Right atrium auricular region (tissue), 2 donors: ENCODE measurements at regions not wholly inside any gene's neighbourhood (a gene's known extent, or its start where the extent isn't known, plus 50 kb on each side); places are given as distances from the start of the nearest gene placed in this dataset.
"Not testable (repeated sequence)": the region's sequence is repeated elsewhere in the genome, so short reads cannot be mapped to it uniquely, and the experiment has no call there.

Experiments used
- DNase-seq: peaks from one replicate; pipeline ENCODE4 v3.0.0-alpha.2; 2019; ENCODE audit warnings: low spot score
- H3K27ac ChIP-seq, 2 donors: fragments of 200-600 bp; sonication (generic); 1 replicate in 1 of 2; 2 replicates in 1 of 2; pipeline ENCODE4 v1.5.1; 2016 to 2019
- H3K27me3 ChIP-seq, 2 donors: fragments of 200-600 bp; sonication (generic); one replicate each; pipeline versions ENCODE4 v1.5.1 to v1.6.0; 2017 to 2019
- H3K36me3 ChIP-seq: fragments of 200-600 bp; sonication (generic); one replicate; pipeline ENCODE4 v1.5.1; 2016
- H3K4me1 ChIP-seq, 2 donors: fragments of 200-600 bp; sonication (generic); one replicate each; pipeline versions ENCODE4 v1.5.1 to v1.6.0; 2017 to 2019
- H3K4me3 ChIP-seq, 2 donors: fragments of 200-600 bp; sonication (generic); 1 replicate in 1 of 2; 2 replicates in 1 of 2; pipeline ENCODE4 v1.5.1; 2017 to 2019; ENCODE audit warnings: mild to moderate bottlenecking in 1 of 2, moderate library complexity in 1 of 2
- H3K9me3 ChIP-seq, 2 donors: fragments of 200-600 bp; sonication (generic); one replicate each; pipeline ENCODE4 v1.5.1; 2019
- TF ChIP-seq, protein P1 (sequence below), 2 donors: fragments of 200-600 bp; sonication (generic); IDR thresholded peaks; one replicate each; pipeline ENCODE4 v1.5.1; 2019; ENCODE audit warnings: antibody characterized with exemption in 2 of 2

DNA sequence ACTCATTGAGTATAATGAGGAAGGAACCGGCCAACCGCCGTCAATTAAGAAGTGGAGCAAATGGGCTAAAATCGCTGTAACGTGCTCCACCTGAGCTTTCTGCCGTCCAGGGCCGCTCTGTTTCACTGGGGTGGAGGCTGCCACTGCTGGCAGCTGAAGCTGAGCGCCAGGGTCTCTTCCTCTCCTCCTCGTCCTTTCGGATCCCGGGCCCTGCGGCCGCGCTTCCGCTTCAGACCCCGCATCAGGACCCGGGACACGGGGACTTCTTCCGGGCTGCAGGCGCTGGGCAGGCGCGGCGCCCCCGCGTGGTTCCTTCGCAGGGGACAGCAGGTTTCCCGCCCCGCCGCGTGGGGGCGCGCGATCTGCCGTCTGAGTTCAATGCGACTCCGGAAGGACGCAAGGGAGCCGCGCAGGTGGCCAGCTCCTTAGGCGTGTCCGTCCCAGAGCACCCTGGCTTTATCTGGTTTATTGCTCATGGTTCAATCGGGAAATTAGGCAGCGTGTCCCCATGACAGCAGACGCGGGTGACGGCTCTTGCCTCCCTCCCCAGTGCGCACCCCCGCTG is 519.8 kb downstream of the TRIML1 start:
- H3K4me1 ChIP-seq: no peaks in the 10 kb centered on the region
- no peaks in the 10 kb centered on the region for H3K36me3 ChIP-seq
- H3K4me3 ChIP-seq: no peak overlapping the region
- no peak for DNase-seq
- no peaks in the 10 kb centered on the region for H3K27me3 ChIP-seq
- TF ChIP-seq, protein P1, sequence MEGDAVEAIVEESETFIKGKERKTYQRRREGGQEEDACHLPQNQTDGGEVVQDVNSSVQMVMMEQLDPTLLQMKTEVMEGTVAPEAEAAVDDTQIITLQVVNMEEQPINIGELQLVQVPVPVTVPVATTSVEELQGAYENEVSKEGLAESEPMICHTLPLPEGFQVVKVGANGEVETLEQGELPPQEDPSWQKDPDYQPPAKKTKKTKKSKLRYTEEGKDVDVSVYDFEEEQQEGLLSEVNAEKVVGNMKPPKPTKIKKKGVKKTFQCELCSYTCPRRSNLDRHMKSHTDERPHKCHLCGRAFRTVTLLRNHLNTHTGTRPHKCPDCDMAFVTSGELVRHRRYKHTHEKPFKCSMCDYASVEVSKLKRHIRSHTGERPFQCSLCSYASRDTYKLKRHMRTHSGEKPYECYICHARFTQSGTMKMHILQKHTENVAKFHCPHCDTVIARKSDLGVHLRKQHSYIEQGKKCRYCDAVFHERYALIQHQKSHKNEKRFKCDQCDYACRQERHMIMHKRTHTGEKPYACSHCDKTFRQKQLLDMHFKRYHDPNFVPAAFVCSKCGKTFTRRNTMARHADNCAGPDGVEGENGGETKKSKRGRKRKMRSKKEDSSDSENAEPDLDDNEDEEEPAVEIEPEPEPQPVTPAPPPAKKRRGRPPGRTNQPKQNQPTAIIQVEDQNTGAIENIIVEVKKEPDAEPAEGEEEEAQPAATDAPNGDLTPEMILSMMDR (IDR thresholded peaks at IDR 0.05): no peak
- no peak overlapping the region for H3K27ac ChIP-seq
- no peaks in the 10 kb centered on the region for H3K9me3 ChIP-seq

DNA sequence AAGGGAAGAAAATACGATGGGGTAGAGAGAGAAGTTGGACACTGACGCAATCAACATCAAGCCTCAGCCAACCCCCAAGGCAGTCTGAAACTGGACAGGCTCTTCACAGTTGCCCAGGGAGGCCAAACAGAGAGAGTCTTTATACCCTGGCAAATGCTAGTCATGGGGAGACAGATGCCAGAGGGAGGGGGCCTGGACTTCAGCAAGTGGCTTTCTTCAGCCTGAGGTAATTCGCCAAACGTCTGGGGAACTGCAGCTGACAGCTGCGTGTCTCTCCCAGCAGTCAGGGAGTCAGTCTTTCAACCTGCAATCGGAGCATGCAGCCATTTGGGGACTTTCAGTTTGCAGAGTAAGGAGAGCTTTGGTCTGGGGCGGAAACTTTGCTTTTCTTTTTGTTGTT is 521.6 kb downstream of the TRIML1 start:
- Histone ChIP-seq H3K4me3 (no peak overlapping the region), H3K27me3 (no peaks in the 10 kb centered on the region), H3K36me3 (no peaks in the 10 kb centered on the region), H3K4me1 (no peaks in the 10 kb centered on the region), H3K27ac (no peak overlapping the region), H3K9me3 (no peaks in the 10 kb centered on the region)
- TF ChIP-seq, protein P1 (IDR thresholded peaks at IDR 0.05): no peak
- DNase-seq: no peak

DNA sequence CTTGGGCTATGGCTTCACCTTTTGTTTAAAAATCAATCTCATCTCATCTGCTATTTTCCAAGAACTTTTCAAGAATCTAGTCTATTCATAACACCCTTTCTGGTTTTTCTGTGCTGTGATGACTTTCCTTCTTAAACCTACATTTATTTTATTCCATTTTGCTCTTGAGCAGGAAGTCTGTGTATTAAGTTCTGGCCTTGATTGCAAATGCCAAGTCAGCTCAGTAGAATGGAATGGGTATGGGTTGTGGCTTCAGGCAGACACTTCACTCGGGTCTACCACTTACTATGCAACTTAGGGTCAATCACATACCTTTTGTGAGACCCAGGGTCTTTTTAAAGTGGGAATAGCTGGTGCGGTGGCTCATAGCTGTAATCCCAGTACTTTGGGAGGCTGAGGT is 522.3 kb downstream of the TRIML1 start:
- TF ChIP-seq, protein P1 (IDR thresholded peaks at IDR 0.05): no peak
- Histone ChIP-seq H3K36me3 (no peaks in the 10 kb centered on the region), H3K27me3 (no peaks in the 10 kb centered on the region), H3K9me3 (no peaks in the 10 kb centered on the region), H3K4me3 (no peak overlapping the region), H3K27ac (no peak overlapping the region), H3K4me1 (no peaks in the 10 kb centered on the region)
- DNase-seq: no peak

DNA sequence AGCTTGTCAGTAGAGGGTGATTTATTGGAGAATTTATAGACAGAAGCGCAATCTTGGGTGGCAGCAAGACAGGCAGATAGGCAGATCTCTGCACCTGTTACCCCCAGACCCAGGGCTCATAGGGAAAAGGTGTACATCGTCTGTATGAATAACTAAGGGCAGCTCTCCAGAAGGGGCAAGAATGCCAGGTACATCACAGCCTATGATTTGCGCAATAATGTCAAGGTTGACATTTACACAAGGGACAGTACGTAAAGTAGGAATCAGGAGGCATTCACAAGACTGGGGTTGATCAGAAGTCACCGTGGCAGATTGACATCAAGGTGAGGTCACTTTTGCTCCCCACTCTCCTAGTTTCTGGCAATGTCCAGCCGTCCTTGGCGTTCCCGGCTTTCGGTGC is 524.1 kb downstream of the TRIML1 start:
- H3K36me3 ChIP-seq: no peaks in the 10 kb centered on the region
- no peak overlapping the region for H3K27ac ChIP-seq
- H3K4me1 ChIP-seq: no peaks in the 10 kb centered on the region
- H3K9me3 ChIP-seq: peaks cover 0 to 2% of the 10 kb centered on the region in 2 donors
- no peaks in the 10 kb centered on the region for H3K27me3 ChIP-seq
- H3K4me3 ChIP-seq: no peak overlapping the region
- DNase-seq: no peak
- TF ChIP-seq, protein P1 (IDR thresholded peaks at IDR 0.05): no peak

DNA sequence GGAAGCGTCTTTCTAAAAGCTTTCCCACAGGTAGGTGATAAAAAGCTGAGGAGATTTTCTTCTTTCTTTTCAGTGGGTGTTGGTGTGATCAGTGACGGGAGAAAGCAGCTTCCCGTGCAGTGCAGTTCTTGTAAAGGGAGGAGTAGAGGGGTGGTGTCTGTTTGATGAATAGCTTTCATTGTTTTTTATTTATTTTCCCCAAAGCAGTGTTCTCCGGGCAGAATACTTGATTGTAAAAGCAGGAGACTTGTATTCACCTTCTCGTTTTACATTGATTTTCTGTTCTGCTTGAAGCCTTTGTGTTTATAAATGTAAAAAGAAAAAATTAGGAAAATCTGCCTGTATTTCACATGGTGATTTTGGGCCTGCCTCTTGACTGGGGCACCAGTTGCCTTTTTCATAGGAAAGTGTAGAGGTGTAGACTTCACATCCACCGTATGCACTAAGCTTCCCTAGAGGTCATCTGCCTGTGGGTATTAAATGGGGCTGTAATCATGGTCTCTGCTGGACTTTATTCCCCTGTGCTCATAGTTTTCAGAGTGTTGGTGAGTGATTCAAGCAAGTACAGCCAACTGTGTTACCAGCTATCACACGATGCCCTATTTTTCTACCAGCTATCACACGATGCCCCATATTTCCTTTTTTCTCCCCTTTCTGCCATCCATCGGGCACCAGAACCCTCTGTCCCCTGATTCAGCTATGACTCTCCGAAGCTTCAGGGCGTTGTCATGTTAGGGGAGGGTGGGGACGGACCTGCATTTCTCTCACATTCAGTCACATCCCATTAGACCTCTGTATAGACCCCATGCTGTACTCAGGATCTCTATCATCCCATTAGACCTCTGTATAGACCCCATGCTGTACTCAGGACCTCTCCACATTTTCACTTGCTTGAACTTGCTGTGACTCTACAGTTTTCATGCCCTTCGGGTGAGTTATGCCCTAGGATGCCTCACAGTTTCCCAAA is 526.5 kb downstream of the TRIML1 start:
- Histone ChIP-seq H3K4me3 (no peak overlapping the region), H3K27me3 (no peaks in the 10 kb centered on the region), H3K4me1 (no peaks in the 10 kb centered on the region), H3K27ac (no peak overlapping the region), H3K9me3 (peaks cover 0 to 11% of the 10 kb centered on the region in 2 donors), H3K36me3 (no peaks in the 10 kb centered on the region)
- TF ChIP-seq, protein P1 (IDR thresholded peaks at IDR 0.05): no peak
- DNase-seq: no peak

DNA sequence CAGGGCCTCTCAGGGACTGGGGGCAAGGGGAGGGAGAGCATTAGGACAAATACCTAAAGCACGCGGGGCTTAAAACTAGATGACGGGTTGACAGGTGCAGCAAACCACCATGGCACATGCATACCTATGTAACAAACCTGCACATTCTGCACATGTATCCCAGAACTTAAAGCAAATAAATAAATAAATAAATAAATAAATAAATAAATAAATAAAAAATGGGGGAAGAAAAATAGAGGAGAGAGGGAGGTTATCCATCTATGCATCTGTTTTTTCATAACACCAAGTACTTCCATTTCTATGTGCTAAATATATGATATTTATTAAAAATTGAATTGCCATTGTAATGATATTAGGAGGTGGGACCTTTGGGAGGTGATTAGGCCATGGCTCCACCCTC is 539.5 kb downstream of the TRIML1 start:
- not testable (repeated sequence) for H3K4me3 ChIP-seq, H3K4me1 ChIP-seq, H3K9me3 ChIP-seq, H3K27me3 ChIP-seq, DNase-seq, H3K27ac ChIP-seq, H3K36me3 ChIP-seq
